ENCODE measurements at regions not wholly inside any gene's neighbourhood (a gene's known extent, or its start where the extent isn't known, plus 50 kb on each side); places are given as distances from the start of the nearest gene placed in this dataset.
"Not testable (repeated sequence)": the region's sequence is repeated elsewhere in the genome, so short reads cannot be mapped to it uniquely, and the experiment has no call there.

DNA sequence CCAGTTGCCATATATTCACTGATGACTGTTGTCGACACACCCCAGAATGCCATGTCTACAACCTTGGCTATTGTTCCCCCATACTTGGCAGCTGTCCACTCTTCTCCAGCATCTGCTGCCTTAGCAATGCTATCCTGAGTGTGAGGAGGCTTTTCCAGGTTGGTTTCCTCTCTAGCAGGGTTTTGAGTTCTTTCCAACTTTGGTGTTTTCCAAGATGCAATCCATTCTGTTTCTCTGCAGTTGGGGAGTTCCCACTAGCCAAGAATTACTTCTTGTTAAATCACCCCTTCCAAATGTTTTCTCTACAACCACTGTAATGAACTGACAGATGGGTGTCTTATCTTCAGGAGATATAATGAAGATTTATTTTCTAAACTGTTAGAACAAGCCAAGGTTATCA, 617.4 kb downstream of the CCSER2 start:
- no peak for DNase-seq

DNA sequence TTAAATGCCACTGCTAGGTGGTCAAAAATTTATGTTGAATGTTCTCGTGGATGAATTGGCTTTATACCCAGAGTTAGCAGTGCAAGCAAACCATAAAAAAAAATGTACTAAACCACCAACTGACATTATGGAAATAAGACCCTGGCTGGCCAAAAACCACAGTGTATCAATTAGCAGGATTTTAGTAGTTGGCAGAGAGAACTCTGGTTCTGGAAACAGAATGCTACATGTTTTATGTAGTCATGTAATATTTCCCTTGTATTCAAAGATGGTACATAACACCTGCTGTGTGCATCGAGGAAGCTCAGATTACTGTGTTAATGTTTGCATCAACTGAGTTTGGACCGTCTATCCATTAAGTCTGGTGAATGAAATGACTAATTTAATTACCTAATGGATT, 618.5 kb downstream of the CCSER2 start:
- DNase-seq, result peak in 1 of 2 experiments; percentile 0

DNA sequence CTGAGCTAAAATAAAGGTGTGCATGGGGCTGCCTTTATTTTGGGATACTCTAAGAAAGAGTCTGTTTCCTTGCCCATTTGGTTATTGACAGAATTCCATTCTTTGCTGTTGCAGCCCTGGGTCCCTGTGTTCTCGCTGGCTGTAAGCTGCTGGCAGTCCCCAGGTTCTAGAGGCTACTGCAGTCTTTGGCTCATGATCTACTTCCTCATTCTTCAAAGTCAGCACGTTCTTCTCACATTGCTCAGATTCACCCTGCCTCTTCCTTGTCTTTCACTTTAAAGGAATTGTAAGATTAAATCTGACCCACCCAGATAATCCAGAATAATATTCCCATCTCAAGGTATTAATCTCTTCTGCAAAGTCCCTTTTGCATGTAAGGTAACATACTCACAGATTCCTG, 620.3 kb downstream of the CCSER2 start:
- DNase-seq, result no peak

DNA sequence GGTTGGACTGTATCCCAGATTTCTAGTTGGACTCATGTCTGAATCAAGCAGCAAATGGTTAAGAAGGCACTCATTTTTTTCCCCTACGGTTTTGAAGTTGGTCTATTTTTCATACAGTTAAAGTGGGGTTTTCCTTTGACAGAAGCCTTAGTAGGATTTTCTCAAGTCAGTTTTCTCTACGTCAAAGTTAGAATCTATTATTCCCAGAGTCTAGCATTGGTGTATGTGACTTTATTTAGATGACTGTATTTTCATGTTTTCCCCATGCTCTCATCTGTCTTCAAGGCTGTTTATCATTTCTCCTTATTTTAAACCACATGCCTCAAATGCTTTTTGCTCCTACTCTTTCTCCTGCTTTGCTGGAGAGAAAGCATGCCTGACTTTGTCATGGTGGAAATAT, 623.2 kb downstream of the CCSER2 start:
- no peak for DNase-seq

DNA sequence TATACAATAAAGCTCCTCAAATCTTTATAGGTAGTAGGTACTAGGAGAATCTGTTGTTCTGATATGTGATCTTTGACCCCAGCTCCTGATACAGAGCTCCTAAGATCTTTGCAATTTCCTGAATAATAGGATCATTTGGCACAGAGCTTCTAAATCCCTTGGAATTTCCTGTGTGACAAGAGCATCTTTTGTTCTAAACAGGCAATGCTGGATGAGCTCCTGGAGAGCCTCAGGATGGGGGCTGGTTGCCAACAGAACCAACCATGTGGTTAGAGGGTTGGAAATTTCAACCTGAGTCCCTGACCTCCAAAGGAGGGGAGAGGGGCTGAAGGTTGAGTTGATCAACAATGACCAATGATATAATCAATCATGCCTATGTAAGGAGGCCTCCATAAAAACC, 629.0 kb downstream of the CCSER2 start:
- no peak for DNase-seq

DNA sequence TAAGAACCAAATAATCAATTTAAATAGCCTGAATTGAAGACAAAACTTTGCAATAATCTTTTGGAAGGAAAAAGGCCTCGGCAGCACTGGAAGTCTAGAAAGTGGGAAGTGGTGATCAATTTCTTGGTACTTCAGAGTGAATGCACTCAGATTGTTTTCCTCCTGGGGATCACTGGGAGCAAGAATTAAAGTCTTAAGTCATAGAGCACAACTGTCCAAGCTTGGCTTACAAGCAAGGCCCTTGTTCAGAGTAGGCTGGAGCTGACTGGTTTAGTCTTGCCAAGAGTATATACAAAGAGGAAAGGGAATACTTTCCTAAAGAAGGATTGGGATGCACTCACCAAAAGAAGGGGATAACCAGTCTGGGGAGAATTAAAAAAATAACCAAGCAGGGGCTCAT, 637.1 kb downstream of the CCSER2 start:
- no peak for DNase-seq

DNA sequence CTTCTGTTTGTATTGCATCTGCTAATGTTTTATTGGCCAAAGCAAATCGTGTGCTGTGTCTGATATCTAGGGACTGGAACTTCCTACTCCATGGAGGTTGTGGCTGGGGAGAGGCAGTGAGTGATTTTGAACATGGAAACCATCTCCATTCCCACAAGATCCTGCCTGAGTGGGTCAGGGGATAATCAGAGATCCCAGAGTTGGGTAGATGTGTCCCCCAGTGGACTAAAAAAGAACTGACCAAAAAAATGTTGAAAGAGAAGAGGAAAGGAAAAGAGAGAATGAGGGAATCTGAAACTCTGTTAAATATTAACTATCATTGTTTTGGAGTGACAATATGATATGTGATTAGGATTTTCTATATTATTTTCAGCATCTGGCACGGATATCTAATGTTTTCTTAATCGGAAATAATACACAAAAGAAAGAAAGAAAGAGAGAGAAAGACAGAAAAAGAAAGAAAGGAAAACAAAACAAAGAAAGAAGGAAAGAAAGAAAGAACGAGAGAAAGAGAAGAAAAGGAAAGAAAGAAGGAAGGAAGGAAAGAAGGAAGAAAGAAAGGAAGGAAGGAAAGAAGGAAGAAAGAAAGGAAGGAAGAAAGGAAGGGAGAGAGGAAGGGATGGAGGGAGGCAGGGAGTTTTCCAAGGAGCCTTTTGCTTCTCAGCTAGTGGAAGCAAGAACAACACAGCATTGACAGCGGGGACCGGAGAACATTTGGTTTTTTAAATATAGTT, 638.5 kb downstream of the CCSER2 start:
- no peak for DNase-seq

DNA sequence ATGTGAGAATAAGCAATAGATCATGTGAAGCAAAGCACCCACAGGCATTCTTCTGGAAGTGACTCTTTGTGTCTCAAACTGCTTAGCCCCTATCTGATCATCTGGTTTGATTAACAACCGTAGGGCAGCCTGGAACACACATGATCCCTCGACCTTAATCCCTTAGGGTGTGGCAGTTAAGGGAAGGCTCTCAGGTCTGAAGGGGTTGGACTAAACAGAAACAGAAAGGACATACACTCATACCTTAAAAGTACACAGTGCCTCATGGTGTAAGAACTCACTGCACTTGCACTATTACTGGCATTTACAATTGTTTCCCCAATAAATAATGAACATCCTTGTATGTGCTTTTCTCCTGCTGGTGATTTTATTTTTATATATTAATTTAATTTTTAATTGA, 640.9 kb downstream of the CCSER2 start:
- DNase-seq, result not testable (repeated sequence)

DNA sequence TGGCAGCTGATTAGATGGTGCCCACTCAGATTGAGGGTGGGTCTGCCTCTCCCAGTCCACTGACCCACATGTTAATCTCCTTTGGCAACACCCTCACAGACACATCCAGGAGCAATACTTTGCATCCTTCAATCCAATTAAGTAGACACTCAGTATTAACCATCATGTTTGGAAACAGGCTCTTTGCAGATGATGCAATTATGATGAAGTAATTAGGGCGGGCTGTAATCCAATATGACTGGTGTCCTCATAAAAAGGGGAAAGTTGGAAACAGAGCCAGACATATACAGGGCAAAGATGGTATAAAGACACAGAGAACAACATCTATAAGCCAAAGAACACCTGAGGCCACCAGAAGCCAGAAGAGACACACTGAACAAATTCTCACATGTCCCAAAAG, 658.6 kb downstream of the CCSER2 start:
- peak in 1 of 2 experiments; percentile 31 for DNase-seq

DNA sequence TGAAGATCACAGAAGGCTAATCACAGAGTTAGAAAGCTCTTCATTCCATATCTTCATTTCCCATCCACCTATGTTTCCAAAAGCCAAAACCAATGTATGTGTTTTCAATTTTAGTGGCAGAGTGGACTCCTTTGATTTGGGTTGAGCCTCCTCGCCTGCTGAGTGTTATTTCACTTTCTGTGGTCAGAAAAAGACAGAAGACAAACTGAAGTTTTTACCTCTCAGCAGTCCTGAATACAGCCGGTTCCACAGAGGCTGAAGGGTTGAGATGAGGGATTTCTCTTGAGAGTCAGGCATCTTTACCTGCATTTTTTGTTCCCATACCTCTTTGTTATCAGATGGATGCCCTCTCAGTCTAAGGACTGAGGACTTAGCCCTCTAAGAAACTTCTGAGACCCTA, 659.6 kb downstream of the CCSER2 start:
- no peak for DNase-seq

DNA sequence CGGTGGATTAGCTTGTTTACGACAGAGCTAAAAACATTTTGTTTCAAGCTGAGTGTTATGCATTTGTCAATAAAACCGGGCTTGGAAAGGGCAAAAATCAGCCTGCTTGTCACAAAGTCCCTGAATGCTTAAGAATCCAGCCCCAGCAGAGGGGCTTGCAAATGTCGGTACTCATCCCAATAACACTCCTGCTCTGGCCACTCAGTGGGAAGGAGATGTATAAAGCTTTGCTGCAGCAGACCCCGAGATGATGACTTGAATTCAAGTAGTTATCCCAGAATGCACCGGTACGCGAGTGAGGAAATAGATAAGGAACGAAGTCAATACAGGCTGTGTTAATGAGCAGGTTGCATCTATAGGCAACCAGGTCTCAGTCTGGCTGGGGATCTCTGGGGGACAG, 662.3 kb downstream of the CCSER2 start:
- no peak for DNase-seq

DNA sequence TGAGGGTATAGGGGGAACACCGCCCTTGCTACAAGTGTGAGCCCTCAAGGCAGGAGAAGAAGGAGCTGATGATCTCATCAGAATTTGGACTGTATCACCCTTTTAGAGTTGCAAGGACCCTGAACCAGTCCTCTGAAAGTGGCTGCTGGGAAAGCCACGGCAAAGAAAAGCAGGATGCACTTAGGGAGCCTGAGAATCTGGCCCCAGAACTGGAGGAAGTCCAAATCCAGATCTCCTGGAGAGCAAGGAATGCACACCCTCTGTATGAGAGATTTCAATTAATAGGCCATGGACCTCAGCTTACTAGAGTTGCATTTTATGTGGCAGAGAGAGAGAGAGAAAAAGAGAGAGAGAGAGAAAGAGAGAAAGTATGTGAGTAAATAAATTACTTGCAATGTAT, 662.9 kb downstream of the CCSER2 start:
- DNase-seq, result no peak

DNA sequence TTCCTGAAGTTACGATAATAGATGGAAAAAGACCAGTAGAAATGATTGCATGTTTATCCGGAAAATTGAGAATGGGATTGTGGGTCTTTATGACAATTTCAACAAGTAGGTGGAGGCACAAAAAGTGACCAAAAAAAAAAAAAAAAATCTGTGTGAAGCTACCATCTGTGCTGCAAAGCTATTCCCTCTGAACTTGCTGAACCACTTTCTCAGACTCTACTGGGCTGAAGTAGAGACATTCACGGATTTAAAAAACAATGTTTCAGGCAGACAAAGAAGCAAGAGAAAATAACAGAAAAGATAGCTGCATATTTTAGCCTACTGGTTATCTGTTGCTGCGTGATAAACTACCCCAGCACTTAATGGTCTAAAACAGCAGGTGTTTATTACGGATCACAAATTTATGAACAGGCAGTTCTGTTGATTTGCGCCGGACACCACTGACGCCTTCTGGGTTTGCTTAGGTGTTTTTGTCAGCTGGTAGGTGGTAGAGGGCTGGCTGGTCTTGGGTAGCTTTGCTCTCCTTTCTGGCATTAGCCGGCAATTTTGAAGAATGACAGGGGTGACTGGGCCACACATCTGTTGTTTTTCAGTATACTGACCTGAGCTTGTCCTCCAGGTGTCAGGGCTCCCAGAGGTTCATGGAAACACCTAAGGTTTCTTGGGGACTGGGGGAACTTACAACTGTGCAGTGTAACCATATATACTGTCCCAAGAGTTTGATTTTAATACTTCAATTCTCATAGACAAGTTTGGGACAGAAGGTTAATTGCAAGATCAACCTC, 665.1 kb downstream of the CCSER2 start:
- DNase-seq, result no peak

DNA sequence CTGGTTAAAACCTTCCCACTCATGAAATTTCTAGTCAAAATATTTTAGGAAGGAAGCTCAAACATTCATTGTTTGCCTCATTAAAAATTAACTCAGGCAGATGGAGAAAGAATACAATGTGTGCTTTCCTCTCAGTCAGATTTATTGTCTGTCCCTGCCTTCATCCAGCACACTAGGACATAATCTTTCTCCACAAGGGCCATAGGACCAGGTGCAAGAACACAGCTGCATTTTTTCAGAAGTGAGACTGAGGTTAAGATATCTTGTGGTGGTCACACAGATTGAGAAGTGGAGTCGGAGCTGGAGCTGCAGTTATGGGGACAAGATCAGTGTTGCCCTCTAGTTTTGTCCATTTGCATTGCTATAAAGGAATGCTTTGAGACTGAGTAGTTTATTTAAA, 666.3 kb downstream of the CCSER2 start:
- DNase-seq, result no peak

DNA sequence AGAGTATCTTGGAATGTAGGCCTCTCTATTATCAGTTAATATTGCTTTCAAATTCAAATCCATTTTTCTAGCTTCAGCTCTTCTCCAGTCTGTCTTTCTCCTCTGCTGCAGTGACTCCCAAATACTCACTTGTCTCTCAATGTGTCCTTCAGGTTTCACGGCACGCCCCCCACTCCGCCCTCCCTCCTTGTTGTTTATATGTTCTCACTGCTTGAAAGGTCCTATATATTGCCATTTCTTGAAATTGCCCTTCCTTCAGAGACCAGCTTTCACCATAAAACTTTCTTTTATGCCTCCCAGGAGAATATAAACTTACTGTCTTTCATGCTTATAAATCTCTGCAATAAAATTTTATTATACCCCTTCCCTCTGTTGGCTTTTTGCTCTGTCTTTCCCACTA, 668.2 kb downstream of the CCSER2 start:
- no peak for DNase-seq

DNA sequence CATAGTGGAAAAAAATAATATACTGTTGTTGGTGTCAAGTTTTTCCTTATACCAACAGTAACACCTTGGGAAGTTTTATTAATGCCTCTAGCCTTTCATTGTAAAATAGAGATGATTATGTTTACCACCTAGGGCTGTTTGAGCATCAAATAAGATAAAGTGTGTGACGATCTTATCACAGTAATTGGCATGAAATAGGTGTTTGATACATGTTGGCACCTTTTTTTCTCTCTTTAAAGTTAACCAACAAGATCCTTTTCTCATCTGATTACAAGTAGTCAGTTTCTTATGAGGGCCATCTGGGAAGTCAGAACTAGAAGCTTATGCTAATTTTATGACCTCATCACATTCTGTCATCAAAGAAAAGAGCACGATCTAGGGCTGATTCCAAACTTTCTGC, 669.5 kb downstream of the CCSER2 start:
- DNase-seq, result no peak

DNA sequence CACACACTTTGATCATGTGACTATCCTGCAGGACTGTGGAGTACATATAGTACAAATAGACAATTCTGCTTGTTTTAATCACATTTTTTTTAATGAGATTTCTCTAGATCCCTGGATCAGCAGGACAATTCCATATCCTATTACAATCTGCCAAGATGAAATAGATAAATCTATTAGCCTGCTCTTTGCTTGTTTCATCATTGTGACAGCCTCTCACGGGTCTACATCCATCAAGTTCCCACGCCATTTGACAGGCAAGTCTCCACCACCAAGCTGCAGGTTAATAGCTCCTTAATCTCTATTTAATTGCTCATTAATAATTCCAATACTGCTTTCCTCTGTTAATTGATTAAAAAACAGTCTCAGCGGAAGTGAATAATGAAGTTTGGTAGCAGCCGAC, 671.5 kb downstream of the CCSER2 start:
- no peak for DNase-seq

DNA sequence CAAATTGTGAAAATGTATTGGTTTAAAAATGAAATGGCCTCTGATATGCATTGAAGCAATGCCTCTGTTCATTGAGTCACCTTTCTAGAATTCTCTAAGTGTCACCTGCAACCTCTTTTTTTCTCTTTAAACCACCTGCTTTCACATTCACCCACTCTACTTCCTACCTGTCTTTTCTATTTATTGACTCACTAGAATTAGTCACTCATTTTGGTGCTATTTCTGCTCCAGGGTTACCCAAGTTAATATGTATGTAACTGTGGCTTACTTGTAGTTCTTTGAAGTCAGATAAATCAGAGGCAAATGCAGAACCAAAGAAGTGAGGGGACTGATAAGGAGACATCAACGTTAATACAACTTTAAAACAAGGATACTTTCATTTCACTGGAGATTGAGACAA, 674.7 kb downstream of the CCSER2 start:
- no peak for DNase-seq

DNA sequence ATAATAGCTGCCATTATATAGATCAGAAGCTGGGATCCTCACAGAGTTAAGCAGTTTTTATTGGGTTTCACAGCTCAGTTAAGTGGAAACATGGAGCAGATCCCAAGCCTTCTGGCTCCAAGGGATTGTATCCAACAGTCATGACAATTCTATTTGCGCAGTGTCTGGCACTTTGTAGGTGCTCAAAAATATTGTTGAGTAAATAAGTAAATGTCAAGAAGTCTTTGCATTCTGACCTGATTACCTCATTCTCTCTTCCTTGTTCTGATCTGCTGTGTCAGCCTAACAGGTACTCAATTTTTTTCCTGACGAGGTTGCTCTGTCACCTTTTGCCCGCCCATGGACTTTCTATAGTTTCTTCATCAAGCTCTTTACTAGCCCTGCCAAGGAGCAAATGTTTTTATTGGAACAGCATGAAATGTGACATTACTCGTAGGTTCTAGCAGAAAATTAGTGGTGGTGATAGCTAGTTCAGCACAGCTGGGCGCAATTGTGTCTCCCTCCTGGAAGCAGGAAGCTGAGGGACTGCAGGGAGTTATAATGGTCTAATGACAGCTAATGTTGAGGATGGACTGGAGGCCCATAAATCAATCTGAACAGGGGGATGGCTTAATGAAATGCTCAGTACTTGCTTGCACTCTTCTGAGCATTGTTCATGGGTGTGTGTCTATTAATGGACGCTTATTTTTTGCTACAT, 680.2 kb downstream of the CCSER2 start:
- DNase-seq, result no peak

DNA sequence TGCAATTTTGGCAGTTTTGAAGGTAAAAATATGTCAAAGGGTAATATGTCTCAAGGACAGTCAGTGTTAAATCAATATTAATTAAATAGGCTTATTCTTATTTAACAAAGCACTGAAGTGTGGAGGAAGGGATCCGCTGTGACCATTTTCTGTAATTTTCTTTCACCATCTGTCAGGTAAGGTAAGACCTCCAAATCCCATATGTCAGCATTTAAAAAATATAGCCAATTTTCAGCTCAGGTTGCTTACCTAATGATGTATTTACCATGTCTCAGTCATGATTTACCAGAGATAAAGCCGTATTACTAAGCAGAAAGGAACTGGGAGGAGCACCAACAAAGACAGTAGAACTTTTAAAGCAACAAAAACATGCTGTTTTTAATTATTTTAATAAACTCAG, 683.9 kb downstream of the CCSER2 start:
- peak; percentile 50 to 84 for DNase-seq

DNA sequence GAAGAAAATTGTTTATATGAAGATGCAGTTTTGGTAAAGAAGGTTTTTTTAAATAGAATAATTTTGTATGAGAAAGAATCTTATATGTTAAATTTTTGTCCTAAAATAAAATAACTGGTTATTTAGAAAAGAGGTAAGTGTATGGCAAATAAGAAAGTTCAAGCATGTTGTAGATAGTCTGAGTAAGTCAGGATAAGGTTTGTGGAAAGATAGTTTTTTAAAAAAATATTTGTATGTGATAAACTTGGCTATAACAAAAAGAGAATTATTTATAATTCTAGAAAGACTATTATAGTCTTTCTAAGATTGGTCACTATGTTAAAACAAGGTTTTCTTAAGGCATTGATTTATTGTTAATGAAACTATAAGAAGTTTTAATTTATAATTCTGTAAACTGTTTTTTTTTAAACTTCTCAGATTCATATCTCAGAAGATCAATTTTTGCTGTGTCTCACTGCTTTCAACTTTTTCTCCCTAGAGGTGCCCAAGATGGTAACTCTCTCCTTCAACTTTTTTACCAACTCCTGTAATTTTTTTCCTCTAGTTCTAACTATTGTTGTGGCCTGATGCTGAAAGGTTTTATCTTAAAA, 698.6 kb downstream of the CCSER2 start:
- no peak for DNase-seq

DNA sequence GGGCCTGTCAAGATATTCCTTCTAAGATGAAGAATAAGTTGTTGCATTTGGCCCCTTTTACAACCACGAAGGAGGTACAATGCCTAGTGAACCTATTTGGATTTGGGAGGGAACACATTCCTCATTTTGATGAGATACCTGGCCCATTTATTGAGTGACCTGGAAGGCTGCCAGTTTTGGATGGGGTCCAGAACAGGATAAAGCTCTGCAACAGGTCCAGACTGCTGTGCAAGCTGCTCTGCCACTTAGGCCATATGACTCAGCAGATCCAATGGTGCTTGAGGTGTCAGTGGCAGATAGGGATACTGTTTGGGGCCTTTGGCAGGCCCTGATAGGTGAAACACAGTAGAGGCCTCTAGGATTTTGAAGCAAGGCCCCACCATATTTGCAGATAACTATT, 704.6 kb downstream of the CCSER2 start:
- peak; percentile 3 to 62 for DNase-seq

DNA sequence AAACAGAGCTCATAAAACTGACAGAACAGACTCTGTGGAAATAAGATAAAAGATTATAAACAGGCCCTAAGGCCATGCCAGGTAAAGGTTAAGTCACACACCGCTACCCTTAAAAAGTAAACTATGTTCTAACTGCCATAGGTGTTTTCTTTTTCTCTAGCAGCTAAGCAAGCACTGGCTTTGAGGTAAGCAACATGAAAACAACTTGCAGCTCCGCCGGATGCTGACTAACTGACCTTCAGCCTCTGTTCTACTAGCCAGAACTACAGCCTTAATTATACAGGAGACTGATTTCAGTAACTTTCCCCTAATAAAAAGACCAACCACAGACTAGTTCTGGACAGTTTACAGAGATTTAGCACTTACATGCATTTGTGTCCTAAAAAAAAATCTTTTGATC, 708.3 kb downstream of the CCSER2 start:
- no peak for DNase-seq

DNA sequence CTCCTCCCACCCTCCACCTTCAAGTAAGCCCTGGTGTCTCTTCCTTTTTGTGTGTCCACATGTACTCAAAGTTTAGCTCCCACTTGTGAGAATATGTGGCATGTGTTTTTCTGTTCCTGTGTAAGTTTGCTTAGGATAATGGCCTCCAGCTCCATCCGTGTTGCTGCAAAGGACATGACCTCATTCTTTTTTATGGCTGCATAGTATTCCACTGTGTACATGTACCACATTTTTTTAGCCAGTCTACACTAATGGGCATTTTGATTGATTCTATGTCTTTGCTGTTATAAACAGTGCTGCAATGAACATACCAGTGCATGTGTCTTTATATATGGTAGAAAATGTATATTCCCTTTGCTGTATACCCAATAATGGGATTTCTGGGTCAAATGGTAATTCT, 710.9 kb downstream of the CCSER2 start:
- no peak for DNase-seq

Data from NCI-H524 (cell line).